Esophagus muscularis mucosa (tissue), 4 donors: ENCODE measurements at regions not wholly inside any gene's neighbourhood (a gene's known extent, or its start where the extent isn't known, plus 50 kb on each side); places are given as distances from the start of the nearest gene placed in this dataset.

Experiments
- DNase-seq: peaks from one replicate; pipeline ENCODE4 v3.0.0-alpha.2; 2017; ENCODE audit errors: extremely low spot score
- H3K27ac ChIP-seq, 4 donors: fragments of 200-600 bp; sonication (generic); replicated peaks in 1 of 4; 1 replicate in 3 of 4; 2 replicates in 1 of 4; pipeline ENCODE4 v1.5.1; 2016 to 2019; ENCODE audit warnings: mild to moderate bottlenecking in 1 of 4
- H3K27me3 ChIP-seq, 4 donors: fragments of 200-600 bp; sonication (generic); one replicate each; pipeline versions ENCODE4 v1.5.1 to v1.6.0; 2016 to 2019
- H3K36me3 ChIP-seq, 4 donors: fragments of 200-600 bp; sonication (generic); one replicate each; pipeline ENCODE4 v1.5.1; 2016 to 2019
- H3K4me1 ChIP-seq, 4 donors: fragments of 200-600 bp; sonication (generic); one replicate each; pipeline ENCODE4 v1.5.1; 2016 to 2019
- H3K4me3 ChIP-seq, 4 donors: fragments of 200-600 bp; sonication (generic); 1 replicate in 2 of 4; 2 replicates in 2 of 4; pipeline ENCODE4 v1.5.1; 2016 to 2019; ENCODE audit warnings: mild to moderate bottlenecking in 4 of 4, moderate library complexity in 1 of 4
- H3K9me3 ChIP-seq, 4 donors: fragments of 200-600 bp; sonication (generic); 1 replicate in 3 of 4; 2 replicates in 1 of 4; pipeline ENCODE4 v1.5.1; 2016 to 2019
- EP300 ChIP-seq: sonication (generic); formaldehyde crosslinking; IDR thresholded peaks from one replicate; pipeline ENCODE4 v1.6.1; 2017; ENCODE audit warnings: antibody characterized with exemption
- POLR2A ChIP-seq: fragments of 450-650 bp; IDR thresholded peaks from one replicate; pipeline ENCODE4 v1.6.1; 2017; ENCODE audit warnings: antibody characterized with exemption, moderate library complexity, mild to moderate bottlenecking, low read depth
- POLR2AphosphoS5 ChIP-seq, 2 donors: sonication (generic); formaldehyde crosslinking; IDR thresholded peaks; one replicate each; pipeline ENCODE4 v1.6.1; 2017; ENCODE audit warnings: antibody characterized with exemption in 2 of 2
- WGBS: methylation state at CpG from one replicate; pipeline ENCODE4 v1.1.5; 2018; 5-methylcytosine and 5-hydroxymethylcytosine counted together
- intact Hi-C: fragments of 100-400 bp; cut with DNase I; formaldehyde crosslinking; loops from one replicate; pipeline ENCODE4 v1.15.1; 2023
- TF ChIP-seq, protein P1 (sequence below), 3 experiments: fragments of 200-600 bp in 2 of 3; fragments of 450-650 bp in 1 of 3; sonication (generic) in 2 of 3; IDR thresholded peaks; one replicate each; pipeline ENCODE4 v1.5.1; 2017 to 2019; ENCODE audit warnings: antibody characterized with exemption in 3 of 3, mild to moderate bottlenecking in 2 of 3, moderate library complexity in 1 of 3

DNA sequence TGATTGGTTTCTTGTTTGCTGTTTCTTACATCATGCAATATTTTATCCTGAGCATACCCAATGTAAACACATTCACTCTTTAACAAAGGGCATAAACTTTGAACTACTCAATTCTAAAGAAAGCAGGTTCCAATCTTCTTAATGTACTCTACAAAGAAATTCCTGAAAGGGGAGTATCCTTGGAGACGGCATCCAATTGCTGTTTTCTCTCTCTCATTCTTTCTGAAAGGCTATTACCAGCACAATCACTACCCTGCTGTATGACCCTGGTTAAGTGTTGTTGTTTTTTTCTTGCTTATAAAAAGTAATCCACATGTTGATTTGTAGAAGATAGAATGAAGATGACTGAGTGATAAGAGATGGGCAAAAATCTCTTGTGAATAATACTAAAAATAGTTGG, 176.0 kb downstream of the ZNF365 start:
- Histone ChIP-seq H3K27me3 (no peaks in the 10 kb centered on the region), H3K36me3 (no peaks in the 10 kb centered on the region), H3K4me1 (no peaks in the 10 kb centered on the region), H3K9me3 (no peaks in the 10 kb centered on the region), H3K4me3 (no peak overlapping the region), H3K27ac (no peak overlapping the region)
- TF ChIP-seq EP300, result no peak
- TF ChIP-seq POLR2AphosphoS5 (IDR thresholded peaks at IDR 0.05), result no peak
- TF ChIP-seq POLR2A, result no peak
- TF ChIP-seq, protein P1, sequence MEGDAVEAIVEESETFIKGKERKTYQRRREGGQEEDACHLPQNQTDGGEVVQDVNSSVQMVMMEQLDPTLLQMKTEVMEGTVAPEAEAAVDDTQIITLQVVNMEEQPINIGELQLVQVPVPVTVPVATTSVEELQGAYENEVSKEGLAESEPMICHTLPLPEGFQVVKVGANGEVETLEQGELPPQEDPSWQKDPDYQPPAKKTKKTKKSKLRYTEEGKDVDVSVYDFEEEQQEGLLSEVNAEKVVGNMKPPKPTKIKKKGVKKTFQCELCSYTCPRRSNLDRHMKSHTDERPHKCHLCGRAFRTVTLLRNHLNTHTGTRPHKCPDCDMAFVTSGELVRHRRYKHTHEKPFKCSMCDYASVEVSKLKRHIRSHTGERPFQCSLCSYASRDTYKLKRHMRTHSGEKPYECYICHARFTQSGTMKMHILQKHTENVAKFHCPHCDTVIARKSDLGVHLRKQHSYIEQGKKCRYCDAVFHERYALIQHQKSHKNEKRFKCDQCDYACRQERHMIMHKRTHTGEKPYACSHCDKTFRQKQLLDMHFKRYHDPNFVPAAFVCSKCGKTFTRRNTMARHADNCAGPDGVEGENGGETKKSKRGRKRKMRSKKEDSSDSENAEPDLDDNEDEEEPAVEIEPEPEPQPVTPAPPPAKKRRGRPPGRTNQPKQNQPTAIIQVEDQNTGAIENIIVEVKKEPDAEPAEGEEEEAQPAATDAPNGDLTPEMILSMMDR (IDR thresholded peaks at IDR 0.05), result no peak
- DNase-seq, result no peak
- intact Hi-C loops, result no loop called here
- WGBS, result 91% methylated on average over 1 of the region's 1 CpG

DNA sequence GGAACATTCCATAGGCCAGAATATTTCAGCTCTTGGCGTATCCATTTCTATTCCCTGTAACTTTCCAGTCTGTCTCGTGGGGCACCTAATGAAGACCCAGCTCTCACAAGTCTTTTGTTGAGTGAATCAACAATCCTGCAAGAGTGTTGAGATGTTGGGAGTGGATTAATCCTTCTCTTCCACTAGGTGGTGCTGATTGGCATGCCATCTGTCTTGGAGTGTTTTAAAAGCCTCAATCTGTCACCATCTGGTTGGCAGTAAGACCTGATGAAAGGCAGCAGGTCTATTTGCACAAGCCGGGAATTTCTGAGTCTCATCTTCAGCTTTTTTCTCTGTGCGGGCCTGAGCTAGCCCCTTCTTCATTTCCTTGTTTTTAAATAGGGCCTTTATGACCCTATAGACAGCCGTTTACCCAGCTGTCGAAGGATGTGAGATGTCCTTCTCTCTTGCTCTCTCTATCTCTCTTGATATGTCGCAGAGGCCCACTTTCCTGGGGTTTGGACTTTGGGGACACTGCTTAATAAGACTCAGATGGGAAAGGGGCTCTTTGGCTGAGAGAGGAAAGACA, 180.5 kb downstream of the ZNF365 start:
- TF ChIP-seq POLR2AphosphoS5 (IDR thresholded peaks at IDR 0.05), result no peak
- TF ChIP-seq, protein P1 (IDR thresholded peaks at IDR 0.05), result peak; percentile 13 to 37 (median 30)
- Histone ChIP-seq H3K4me1 (no peaks in the 10 kb centered on the region), H3K27ac (no peak overlapping the region), H3K36me3 (no peaks in the 10 kb centered on the region), H3K4me3 (no peak overlapping the region), H3K9me3 (no peaks in the 10 kb centered on the region), H3K27me3 (no peaks in the 10 kb centered on the region)
- DNase-seq, result peak; percentile 47
- intact Hi-C loops, result no loop called here
- WGBS, result 56% methylated on average over 7 of the region's 7 CpGs

DNA sequence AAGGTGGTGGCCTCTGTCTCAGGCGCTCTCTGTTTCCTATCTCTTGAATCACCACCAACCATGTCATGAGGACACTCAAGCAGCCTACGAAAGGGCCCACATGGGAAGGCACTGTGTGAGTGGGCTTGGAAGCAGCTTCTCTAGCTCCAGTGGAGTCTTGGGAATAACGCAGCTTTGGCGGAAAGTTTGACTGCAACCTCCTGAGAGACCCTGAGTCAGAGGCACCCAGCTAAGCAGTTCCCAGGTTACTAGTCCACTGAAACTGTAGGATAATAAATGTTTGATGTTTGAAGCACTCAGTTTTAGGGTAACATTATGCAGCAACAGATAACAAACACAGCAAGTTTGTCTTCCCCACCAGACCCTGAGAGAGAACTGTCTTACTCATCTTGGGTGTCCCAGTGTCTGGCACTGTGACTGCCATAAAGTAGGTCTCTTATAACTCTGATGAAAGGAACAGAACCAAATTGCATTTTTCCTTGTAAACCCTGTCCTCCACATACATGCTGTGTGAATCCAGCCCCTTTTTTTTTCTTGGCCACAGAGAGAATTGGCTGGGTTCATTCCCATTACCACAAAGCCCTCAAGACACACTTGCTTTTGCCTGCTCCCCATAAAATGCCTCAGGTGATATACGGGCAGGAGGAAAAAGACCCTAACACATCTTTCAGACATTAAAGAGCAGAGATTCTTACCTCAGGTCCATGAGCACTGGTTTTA, 185.5 kb downstream of the ZNF365 start:
- no peaks in the 10 kb centered on the region for H3K9me3 ChIP-seq
- TF ChIP-seq EP300 (no peak), POLR2AphosphoS5 (IDR thresholded peaks at IDR 0.05) (no peak), POLR2A (no peak)
- TF ChIP-seq, protein P1 (IDR thresholded peaks at IDR 0.05), result no peak
- peak overlapping the region in 2 of 4 donors; percentile 38 to 42 for H3K27ac ChIP-seq
- no peaks in the 10 kb centered on the region for H3K27me3 ChIP-seq
- H3K36me3 ChIP-seq, result no peaks in the 10 kb centered on the region
- peak; percentile 81 for DNase-seq
- intact Hi-C loops, result no loop called here
- H3K4me1 ChIP-seq, result peaks cover 0 to 13% (median 8%) of the 10 kb centered on the region in 4 donors
- 91% methylated on average over 5 of the region's 5 CpGs for WGBS
- H3K4me3 ChIP-seq, result no peak overlapping the region

DNA sequence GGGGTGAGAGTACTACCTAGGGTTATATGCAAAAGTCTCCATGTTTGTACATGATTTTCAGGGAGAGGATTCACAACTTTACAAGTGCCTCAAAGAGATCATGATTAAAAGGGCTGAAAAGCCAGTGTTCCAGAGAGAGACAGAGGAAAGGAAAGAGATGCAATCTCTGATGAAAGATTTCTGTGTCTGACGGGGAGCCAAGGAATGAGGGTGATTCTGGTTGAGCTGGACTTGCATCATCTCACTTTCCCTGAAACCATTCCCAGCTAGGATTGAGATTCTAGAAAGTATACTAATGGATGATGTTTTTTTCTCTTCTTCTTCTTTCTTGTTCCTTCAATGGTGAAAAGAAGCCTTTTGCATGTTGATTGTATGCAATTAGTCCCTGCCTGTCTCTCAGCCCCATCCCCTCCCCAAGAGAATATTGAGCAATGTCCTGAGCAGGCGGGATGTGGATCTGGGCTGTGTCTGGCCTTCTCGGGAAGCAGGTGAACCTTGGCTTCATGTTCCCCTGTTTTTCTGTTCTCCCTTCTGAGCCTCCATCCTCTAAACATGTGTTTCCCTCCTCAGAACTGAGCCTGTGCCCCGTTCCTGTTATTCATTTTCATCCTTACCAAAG, 186.1 kb downstream of the ZNF365 start:
- H3K9me3 ChIP-seq, result no peaks in the 10 kb centered on the region
- DNase-seq, result peak; percentile 91
- no peak overlapping the region for H3K4me3 ChIP-seq
- TF ChIP-seq POLR2A (no peak), POLR2AphosphoS5 (IDR thresholded peaks at IDR 0.05) (peak; percentile 17 to 41)
- 61% methylated on average over 4 of the region's 4 CpGs for WGBS
- intact Hi-C loops, result no loop called here
- peaks cover 0 to 13% (median 9%) of the 10 kb centered on the region in 4 donors for H3K4me1 ChIP-seq
- H3K27ac ChIP-seq, result peak overlapping the region in 2 of 4 donors; percentile 38 to 42
- no peaks in the 10 kb centered on the region for H3K27me3 ChIP-seq
- H3K36me3 ChIP-seq, result no peaks in the 10 kb centered on the region

DNA sequence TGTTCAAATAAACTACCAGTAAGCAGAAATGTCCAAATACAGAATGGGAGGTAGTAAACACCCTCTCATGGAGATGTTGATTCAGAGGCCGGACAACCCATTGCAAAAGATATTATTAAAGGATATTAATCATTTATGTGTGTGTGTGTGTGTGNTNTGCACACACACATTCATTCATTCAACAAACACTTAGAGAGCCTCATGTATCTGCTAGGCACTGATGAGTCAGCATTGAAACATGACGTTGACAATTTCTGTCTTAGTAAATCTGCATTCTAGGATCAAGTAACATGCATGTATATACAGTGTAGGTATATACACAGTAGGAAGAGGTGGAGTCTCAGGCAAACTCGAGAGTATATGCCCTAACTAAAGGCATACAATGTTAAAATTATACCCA, 187.0 kb downstream of the ZNF365 start:
- intact Hi-C loops, result no loop called here
- 79% methylated on average over 3 of the region's 3 CpGs for WGBS
- peaks cover 0 to 13% (median 9%) of the 10 kb centered on the region in 4 donors for H3K4me1 ChIP-seq
- no peaks in the 10 kb centered on the region for H3K36me3 ChIP-seq
- H3K27me3 ChIP-seq, result no peaks in the 10 kb centered on the region
- TF ChIP-seq, protein P1 (IDR thresholded peaks at IDR 0.05), result no peak
- no peak for TF ChIP-seq POLR2A
- TF ChIP-seq EP300, result no peak
- no peak overlapping the region for H3K27ac ChIP-seq
- H3K9me3 ChIP-seq, result no peaks in the 10 kb centered on the region
- no peak for DNase-seq
- H3K4me3 ChIP-seq, result no peak overlapping the region
